Smooth muscle cell (in vitro differentiated cells): ENCODE measurements at regions not wholly inside any gene's neighbourhood (a gene's known extent, or its start where the extent isn't known, plus 50 kb on each side); places are given as distances from the start of the nearest gene placed in this dataset.

Experiments
- DNase-seq: peaks from one replicate; lab custom pipeline; 2025; ENCODE audit not compliant: unreplicated experiment; lab: John Stamatoyannopoulos, UW
- H2AFZ ChIP-seq: fragments of 200-600 bp; sonication (generic); 2 replicates; pipeline ENCODE4 v1.6.0; 2016; ENCODE audit warnings: antibody characterized with exemption, low read depth, mild to moderate bottlenecking
- H3F3A ChIP-seq: fragments of 200-600 bp; sonication (generic); 2 replicates; pipeline ENCODE4 v1.6.0; 2017; ENCODE audit warnings: antibody characterized with exemption, low read depth
- H3K27ac ChIP-seq: fragments of 200-600 bp; sonication (generic); 2 replicates; pipeline ENCODE4 v1.5.1; 2016; ENCODE audit warnings: low read depth, mild to moderate bottlenecking
- H3K27me3 ChIP-seq: fragments of 200-600 bp; sonication (generic); 2 replicates; pipeline ENCODE4 v1.6.1; 2016; ENCODE audit warnings: low read depth, mild to moderate bottlenecking
- H3K36me3 ChIP-seq: fragments of 200-600 bp; sonication (generic); 2 replicates; pipeline ENCODE4 v1.5.1; 2016; ENCODE audit warnings: low read depth
- H3K4me1 ChIP-seq: fragments of 200-600 bp; sonication (generic); 2 replicates; pipeline ENCODE4 v1.5.1; 2016; ENCODE audit warnings: low read depth
- H3K4me2 ChIP-seq: fragments of 200-600 bp; sonication (generic); 2 replicates; pipeline ENCODE4 v1.6.0; 2016; ENCODE audit warnings: mild to moderate bottlenecking
- H3K4me3 ChIP-seq: fragments of 200-600 bp; sonication (generic); 2 replicates; pipeline ENCODE4 v1.5.1; 2016; ENCODE audit warnings: mild to moderate bottlenecking
- H3K79me2 ChIP-seq: fragments of 200-600 bp; sonication (generic); 2 replicates; pipeline ENCODE4 v1.6.0; 2016; ENCODE audit warnings: low read depth, mild to moderate bottlenecking
- H3K9ac ChIP-seq: fragments of 200-600 bp; sonication (generic); 2 replicates; pipeline ENCODE4 v1.6.0; 2016; ENCODE audit warnings: low read depth
- H3K9me3 ChIP-seq: fragments of 200-600 bp; sonication (generic); replicated peaks from 2 replicates; pipeline ENCODE4 v1.5.1; 2016; ENCODE audit warnings: low read depth
- H4K20me1 ChIP-seq: fragments of 200-600 bp; sonication (generic); 2 replicates; pipeline ENCODE4 v1.6.0; 2016; ENCODE audit warnings: low read depth
- WGBS: methylation state at CpG from one replicate; pipeline ENCODE4 v1.1.7; 2016; ENCODE audit warnings: low lambda C conversion rate; 5-methylcytosine and 5-hydroxymethylcytosine counted together
- TF ChIP-seq, protein P1 (sequence below): fragments of 200-600 bp; sonication (generic); IDR thresholded peaks from 2 replicates; pipeline ENCODE4 v1.5.1; 2017; ENCODE audit warnings: borderline replicate concordance, mild to moderate bottlenecking, antibody characterized with exemption; ENCODE audit not compliant: insufficient read depth, poor library complexity, severe bottlenecking

DNA sequence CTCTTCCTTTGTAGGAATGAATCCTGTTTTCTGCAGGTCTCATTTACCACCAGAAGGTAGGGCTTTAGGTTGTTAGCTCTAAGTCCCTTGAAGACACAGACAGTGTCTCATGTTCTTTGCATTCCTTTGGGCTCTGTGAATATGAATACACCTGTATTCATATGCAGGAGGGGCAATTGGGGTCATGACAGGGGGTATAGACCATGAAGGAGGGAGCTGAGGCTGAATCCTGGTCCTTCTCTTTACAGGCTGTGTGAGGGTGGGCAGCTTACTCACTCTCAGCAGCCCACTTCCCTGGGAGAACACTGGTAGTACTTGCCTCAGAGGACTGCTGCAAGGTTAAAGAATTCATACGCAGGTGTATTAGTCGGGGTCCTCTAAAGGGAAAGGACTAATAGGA, 267.2 kb upstream of the MGMT start:
- H3K4me2 ChIP-seq: no peak overlapping the region
- H3K36me3 ChIP-seq: no peaks in the 10 kb centered on the region
- no peaks in the 10 kb centered on the region for H3F3A ChIP-seq
- TF ChIP-seq, protein P1, sequence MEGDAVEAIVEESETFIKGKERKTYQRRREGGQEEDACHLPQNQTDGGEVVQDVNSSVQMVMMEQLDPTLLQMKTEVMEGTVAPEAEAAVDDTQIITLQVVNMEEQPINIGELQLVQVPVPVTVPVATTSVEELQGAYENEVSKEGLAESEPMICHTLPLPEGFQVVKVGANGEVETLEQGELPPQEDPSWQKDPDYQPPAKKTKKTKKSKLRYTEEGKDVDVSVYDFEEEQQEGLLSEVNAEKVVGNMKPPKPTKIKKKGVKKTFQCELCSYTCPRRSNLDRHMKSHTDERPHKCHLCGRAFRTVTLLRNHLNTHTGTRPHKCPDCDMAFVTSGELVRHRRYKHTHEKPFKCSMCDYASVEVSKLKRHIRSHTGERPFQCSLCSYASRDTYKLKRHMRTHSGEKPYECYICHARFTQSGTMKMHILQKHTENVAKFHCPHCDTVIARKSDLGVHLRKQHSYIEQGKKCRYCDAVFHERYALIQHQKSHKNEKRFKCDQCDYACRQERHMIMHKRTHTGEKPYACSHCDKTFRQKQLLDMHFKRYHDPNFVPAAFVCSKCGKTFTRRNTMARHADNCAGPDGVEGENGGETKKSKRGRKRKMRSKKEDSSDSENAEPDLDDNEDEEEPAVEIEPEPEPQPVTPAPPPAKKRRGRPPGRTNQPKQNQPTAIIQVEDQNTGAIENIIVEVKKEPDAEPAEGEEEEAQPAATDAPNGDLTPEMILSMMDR: no peak
- no peak overlapping the region for H3K4me3 ChIP-seq
- no peaks in the 10 kb centered on the region for H3K4me1 ChIP-seq
- H3K79me2 ChIP-seq: no peaks in the 10 kb centered on the region
- H3K9ac ChIP-seq: no peak overlapping the region
- 39% methylated on average over 2 of the region's 2 CpGs for WGBS
- no peak for DNase-seq
- H3K27me3 ChIP-seq: no peaks in the 10 kb centered on the region
- H2AFZ ChIP-seq: no peak overlapping the region
- no peak overlapping the region for H3K27ac ChIP-seq
- no peaks in the 10 kb centered on the region for H3K9me3 ChIP-seq
- no peaks in the 10 kb centered on the region for H4K20me1 ChIP-seq

DNA sequence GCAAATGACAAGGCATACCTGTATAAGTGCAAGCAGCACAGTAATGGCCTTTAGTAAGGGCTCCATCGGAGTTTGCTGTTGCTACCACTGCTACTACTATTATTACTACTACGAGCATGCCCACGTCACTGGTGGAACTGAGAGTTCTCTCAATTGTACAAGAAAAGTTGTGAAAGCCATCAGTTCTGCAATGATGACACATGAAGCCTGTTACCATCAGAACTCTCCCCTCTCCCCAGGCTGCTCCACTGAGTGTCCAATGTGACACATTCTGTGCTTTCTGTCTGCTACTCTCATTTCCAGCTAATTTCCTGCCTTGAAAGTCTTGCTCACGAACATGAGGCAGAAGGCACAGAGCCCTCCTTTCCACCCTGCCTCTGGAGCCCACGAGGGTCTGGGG, 263.2 kb upstream of the MGMT start:
- TF ChIP-seq, protein P1: no peak
- DNase-seq: no peak

DNA sequence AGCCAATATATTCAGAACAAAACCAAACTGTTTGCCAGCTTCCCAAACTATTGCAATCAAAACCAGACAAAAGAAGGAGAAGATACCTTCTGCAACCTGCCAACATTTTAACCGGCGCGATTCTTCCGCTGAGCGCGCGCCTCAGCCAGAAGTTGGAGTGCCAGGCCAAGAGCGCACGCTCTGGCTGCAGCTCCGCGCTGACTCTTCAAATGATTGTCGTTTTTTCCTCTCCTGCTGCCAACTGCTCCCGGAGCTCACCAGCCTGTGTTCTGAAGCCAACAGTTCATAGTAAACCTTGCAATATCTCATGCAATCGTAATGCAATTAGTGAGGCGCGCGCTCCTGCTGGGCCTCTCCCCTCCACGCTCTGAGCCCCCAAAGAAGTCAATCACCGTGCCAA, 259.7 kb upstream of the MGMT start:
- Histone ChIP-seq H3K4me1 (no peaks in the 10 kb centered on the region), H3K79me2 (no peaks in the 10 kb centered on the region), H3K27me3 (no peaks in the 10 kb centered on the region), H3K4me3 (no peak overlapping the region), H3K27ac (no peak overlapping the region), H3K9me3 (no peaks in the 10 kb centered on the region), H3K36me3 (no peaks in the 10 kb centered on the region), H2AFZ (no peak overlapping the region), H3K9ac (no peak overlapping the region), H4K20me1 (no peaks in the 10 kb centered on the region), H3K4me2 (no peak overlapping the region), H3F3A (no peaks in the 10 kb centered on the region)
- TF ChIP-seq, protein P1: no peak
- 98% methylated on average over 19 of the region's 19 CpGs for WGBS
- DNase-seq: no peak

More for the DNA sequence above, 263.2 kb upstream of the MGMT start:
- H3K79me2 ChIP-seq: no peaks in the 10 kb centered on the region
- H3K9me3 ChIP-seq: no peaks in the 10 kb centered on the region
- WGBS: 81% methylated on average over 5 of the region's 5 CpGs
- H3K36me3 ChIP-seq: no peaks in the 10 kb centered on the region
- H2AFZ ChIP-seq: no peak overlapping the region
- H3K27ac ChIP-seq: no peak overlapping the region
- H3K4me1 ChIP-seq: no peaks in the 10 kb centered on the region
- H3F3A ChIP-seq: no peaks in the 10 kb centered on the region
- no peaks in the 10 kb centered on the region for H3K27me3 ChIP-seq
- H4K20me1 ChIP-seq: no peaks in the 10 kb centered on the region
- no peak overlapping the region for H3K4me2 ChIP-seq
- H3K4me3 ChIP-seq: no peak overlapping the region
- H3K9ac ChIP-seq: no peak overlapping the region

DNA sequence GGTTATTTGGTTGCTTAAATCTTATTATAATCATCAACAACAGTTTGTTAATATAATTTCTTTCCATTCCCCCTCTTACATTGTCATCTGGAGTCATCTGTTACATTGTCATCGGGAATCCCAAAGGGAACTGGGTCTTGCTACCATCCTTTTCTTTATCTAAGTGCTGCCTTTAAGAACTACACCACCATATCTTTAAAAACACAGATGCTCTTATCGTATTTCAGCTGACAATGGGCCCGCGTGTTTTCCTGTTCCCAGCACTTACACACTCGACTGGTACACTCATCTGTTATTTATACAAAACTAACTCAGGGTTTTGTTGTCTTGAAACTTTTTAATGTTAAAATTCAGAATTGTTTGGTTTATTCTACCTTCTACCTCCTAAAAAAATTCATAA, 256.2 kb upstream of the MGMT start:
- Histone ChIP-seq H3K9me3 (no peaks in the 10 kb centered on the region), H2AFZ (no peak overlapping the region), H3K9ac (no peak overlapping the region), H3F3A (no peaks in the 10 kb centered on the region), H3K4me2 (no peak overlapping the region), H3K27ac (no peak overlapping the region), H3K27me3 (peaks cover 5% of the 10 kb centered on the region), H3K4me3 (no peak overlapping the region), H4K20me1 (no peaks in the 10 kb centered on the region), H3K4me1 (no peaks in the 10 kb centered on the region), H3K36me3 (no peaks in the 10 kb centered on the region), H3K79me2 (no peaks in the 10 kb centered on the region)
- no peak for DNase-seq
- 71% methylated on average over 5 of the region's 5 CpGs for WGBS
- TF ChIP-seq, protein P1: no peak
